H1 (cell line): ENCODE measurements at regions not wholly inside any gene's neighbourhood (a gene's known extent, or its start where the extent isn't known, plus 50 kb on each side); places are given as distances from the start of the nearest gene placed in this dataset.
"Not testable (repeated sequence)": the region's sequence is repeated elsewhere in the genome, so short reads cannot be mapped to it uniquely, and the experiment has no call there.

Experiments used
- CTCF ChIA-PET: fragments of 300-600 bp; sonication (Branson Sonifier 250); formaldehyde crosslinking; loops from one replicate; lab custom pipeline; 2021; ENCODE audit not compliant: partially characterized antibody; lab: Charles Lee
- POLR2A ChIA-PET: fragments of 300-600 bp; sonication (Branson Sonifier 250); formaldehyde crosslinking; loops from one replicate; lab custom pipeline; 2021; ENCODE audit warnings: inconsistent platforms; ENCODE audit not compliant: partially characterized antibody; lab: Charles Lee
- DNase-seq, 2 experiments: peaks; one replicate each; pipeline versions ENCODE4 v3.0.0 to v3.0.0-alpha.2; 2010 to 2022; ENCODE audit warnings: low spot score in 2 of 2, low read depth in 1 of 2, mixed read lengths in 1 of 2
- FAIRE-seq: peaks from 2 replicates; lab custom pipeline; 2011; peaks lifted over from hg19 to GRCh38; lab: Jason Lieb, UNC
- H2AFZ ChIP-seq: 2 replicates; pipeline ENCODE4 v1.8.1; 2012; ENCODE audit warnings: low read length, inconsistent platforms
- H2AK5ac ChIP-seq: 2 replicates; pipeline ENCODE4 v1.6.1; 2013; ENCODE audit warnings: low read depth, low read length
- H2BK120ac ChIP-seq: replicated peaks from 2 replicates; pipeline ENCODE3; 2013; ENCODE audit warnings: low read depth, low read length, inconsistent platforms
- H2BK12ac ChIP-seq: 2 replicates; pipeline ENCODE4 v1.6.1; 2013; ENCODE audit warnings: low read depth, low read length
- H2BK15ac ChIP-seq: 2 replicates; pipeline ENCODE4 v1.6.1; 2013; ENCODE audit warnings: low read length
- H2BK20ac ChIP-seq: 2 replicates; pipeline ENCODE4 v1.6.1; 2013; ENCODE audit warnings: low read length
- H2BK5ac ChIP-seq: 2 replicates; pipeline ENCODE4 v1.6.1; 2013; ENCODE audit warnings: low read depth, low read length
- H3K14ac ChIP-seq: 2 replicates; pipeline ENCODE4 v1.6.1; 2013; ENCODE audit warnings: inconsistent platforms; ENCODE audit not compliant: insufficient read length
- H3K18ac ChIP-seq: 2 replicates; pipeline ENCODE4 v1.6.1; 2013; ENCODE audit warnings: low read length; ENCODE audit errors: extremely low read depth
- H3K23ac ChIP-seq: 2 replicates; pipeline ENCODE4 v1.6.1; 2013; ENCODE audit warnings: inconsistent platforms; ENCODE audit not compliant: insufficient read length
- H3K23me2 ChIP-seq: 2 replicates; pipeline ENCODE4 v1.6.1; 2013; ENCODE audit warnings: low read depth, low read length
- H3K27ac ChIP-seq: 2 replicates; pipeline ENCODE4 v1.6.1; 2011; ENCODE audit warnings: low read depth, low read length, inconsistent platforms
- H3K27me3 ChIP-seq, 4 experiments: replicated peaks in 1 of 4; 1 replicate in 1 of 4; 2 replicates in 3 of 4; pipeline versions ENCODE4 v1.6.1 to v1.8.1; 2011 to 2013; ENCODE audit warnings: low read length in 3 of 4, mild to moderate bottlenecking in 3 of 4, inconsistent platforms in 2 of 4, mixed read lengths in 2 of 4, moderate library complexity in 1 of 4; ENCODE audit not compliant: control insufficient read depth in 3 of 4, insufficient read depth in 3 of 4; ENCODE audit errors: extremely low read depth in 1 of 4
- H3K36me3 ChIP-seq, 4 experiments: 2 replicates each; pipeline versions ENCODE4 v1.6.1 to v1.8.1; 2011 to 2013; ENCODE audit warnings: mild to moderate bottlenecking in 4 of 4, low read length in 3 of 4, moderate library complexity in 2 of 4, control low read depth in 1 of 4, inconsistent platforms in 1 of 4; ENCODE audit not compliant: insufficient read depth in 4 of 4, control insufficient read depth in 2 of 4
- H3K4ac ChIP-seq: replicated peaks from 2 replicates; pipeline ENCODE3; 2013; ENCODE audit warnings: low read length, low read depth, mixed read lengths, inconsistent platforms; ENCODE audit not compliant: insufficient read length
- H3K4me1 ChIP-seq, 4 experiments: replicated peaks in 1 of 4; 1 replicate in 1 of 4; 2 replicates in 3 of 4; pipeline versions ENCODE4 v1.6.1 to v1.8.1; 2011 to 2013; ENCODE audit warnings: low read length in 3 of 4, inconsistent platforms in 2 of 4, mixed read lengths in 1 of 4; ENCODE audit not compliant: insufficient read depth in 4 of 4, control insufficient read depth in 3 of 4
- H3K4me2 ChIP-seq, 2 experiments: 2 replicates each; pipeline versions ENCODE4 v1.6.1 to v1.8.1; 2011 to 2013; ENCODE audit warnings: low read depth in 2 of 2, low read length in 2 of 2, control low read depth in 1 of 2, inconsistent platforms in 1 of 2, mild to moderate bottlenecking in 1 of 2; ENCODE audit not compliant: insufficient read depth in 1 of 2
- H3K4me3 ChIP-seq, 4 experiments: fragments of 200-600, 300-600 bp in 1 of 4; sonication (generic), shearing (Covaris generic), sonication (Bioruptor Twin) in 1 of 4; 2 replicates each; pipeline versions ENCODE4 v1.5.1 to v1.8.1; 2011 to 2016; ENCODE audit warnings: low read length in 4 of 4, low read depth in 3 of 4, control low read depth in 2 of 4, inconsistent platforms in 2 of 4, mild to moderate bottlenecking in 2 of 4, mixed read lengths in 1 of 4, moderate library complexity in 1 of 4; ENCODE audit not compliant: insufficient read depth in 2 of 4; ENCODE audit errors: extremely low read depth in 1 of 4
- H3K56ac ChIP-seq: replicated peaks from 2 replicates; pipeline ENCODE3; 2013; ENCODE audit warnings: low read depth, mild to moderate bottlenecking, mixed read lengths, low read length, inconsistent platforms; ENCODE audit not compliant: insufficient read length
- H3K79me1 ChIP-seq: 2 replicates; pipeline ENCODE4 v1.6.1; 2013; ENCODE audit warnings: low read depth, low read length, control low read depth
- H3K79me2 ChIP-seq, 2 experiments: 2 replicates each; pipeline versions ENCODE4 v1.6.1 to v1.8.1; 2012 to 2013; ENCODE audit warnings: low read length in 2 of 2, mild to moderate bottlenecking in 2 of 2, inconsistent platforms in 1 of 2; ENCODE audit not compliant: insufficient read depth in 2 of 2, control insufficient read depth in 1 of 2
- H3K9ac ChIP-seq, 4 experiments: replicated peaks in 1 of 4; 1 replicate in 1 of 4; 2 replicates in 3 of 4; pipeline versions ENCODE4 v1.6.1 to v1.8.1; 2011 to 2013; ENCODE audit warnings: low read depth in 3 of 4, low read length in 3 of 4, control low read depth in 2 of 4, mild to moderate bottlenecking in 2 of 4, moderate library complexity in 2 of 4, inconsistent platforms in 1 of 4; ENCODE audit errors: extremely low read depth in 1 of 4
- H3K9me3 ChIP-seq, 2 experiments: 2 replicates each; pipeline versions ENCODE4 v1.6.1 to v1.8.1; 2012 to 2013; ENCODE audit warnings: mild to moderate bottlenecking in 2 of 2, moderate library complexity in 2 of 2, control low read depth in 1 of 2, inconsistent platforms in 1 of 2, low read depth in 1 of 2, low read length in 1 of 2, mixed read lengths in 1 of 2; ENCODE audit not compliant: insufficient read depth in 2 of 2
- H4K20me1 ChIP-seq, 2 experiments: replicated peaks in 1 of 2; 2 replicates each; pipeline versions ENCODE3 to v1.8.1; 2011 to 2013; ENCODE audit warnings: inconsistent platforms in 2 of 2, low read length in 2 of 2, mild to moderate bottlenecking in 1 of 2; ENCODE audit not compliant: insufficient read depth in 2 of 2, control insufficient read depth in 1 of 2
- H4K5ac ChIP-seq: 2 replicates; pipeline ENCODE4 v1.6.1; 2013; ENCODE audit warnings: low read length, low read depth, mixed read lengths, inconsistent platforms; ENCODE audit not compliant: insufficient read length
- H4K8ac ChIP-seq: 2 replicates; pipeline ENCODE4 v1.8.0; 2013; ENCODE audit warnings: mild to moderate bottlenecking, moderate library complexity, low read length, inconsistent platforms; ENCODE audit not compliant: insufficient read depth; ENCODE audit errors: extremely low read depth
- H4K91ac ChIP-seq: replicated peaks from 2 replicates; pipeline ENCODE3; 2013; ENCODE audit warnings: low read length, mixed read lengths, inconsistent platforms; ENCODE audit not compliant: insufficient read length
- WGBS, 2 experiments: shearing (Covaris generic) in 1 of 2; methylation state at CpG; one replicate each; pipeline versions ENCODE4 v1.1.6 to v1.1.7; 2013 to 2015; ENCODE audit warnings: low lambda C conversion rate in 2 of 2, mixed read lengths in 2 of 2, inconsistent platforms in 1 of 2, low coverage in 1 of 2, missing lambda C conversion rate in 1 of 2; ENCODE audit not compliant: insufficient replicate concordance in 2 of 2, insufficient coverage in 1 of 2, insufficient read length in 1 of 2; ENCODE audit errors: extremely low coverage in 1 of 2, missing lambda C conversion rate in 1 of 2; 5-methylcytosine and 5-hydroxymethylcytosine counted together

- POLR2A ChIA-PET, H2BK15ac ChIP-seq, H4K91ac ChIP-seq, DNase-seq, H3K9ac ChIP-seq, H3K79me1 ChIP-seq, H2AFZ ChIP-seq, H4K5ac ChIP-seq, H3K4me3 ChIP-seq, H2BK20ac ChIP-seq, FAIRE-seq, CTCF ChIA-PET, H3K4ac ChIP-seq, H2BK12ac ChIP-seq, H3K23me2 ChIP-seq, H3K18ac ChIP-seq, H3K4me2 ChIP-seq, H2BK120ac ChIP-seq, H4K8ac ChIP-seq, H2BK5ac ChIP-seq, H3K79me2 ChIP-seq, H3K36me3 ChIP-seq, H3K27me3 ChIP-seq, H3K56ac ChIP-seq, H4K20me1 ChIP-seq, H3K14ac ChIP-seq, H3K27ac ChIP-seq, H3K4me1 ChIP-seq, H2AK5ac ChIP-seq, H3K23ac ChIP-seq: not testable (repeated sequence)
- 95% methylated on average over 15 of the region's 83 CpGs; no CpG with 5 or more reads in 1 of the 2 experiments for WGBS, 2 experiments
- H3K9me3 ChIP-seq: peaks cover 9 to 37% of the 10 kb centered on the region in 2 experiments; a peak in 3 of 4 replicates
Measured at GRCh38 chr16:34014841-34015820, 555.7 kb downstream of the TP53TG3F start.

DNA sequence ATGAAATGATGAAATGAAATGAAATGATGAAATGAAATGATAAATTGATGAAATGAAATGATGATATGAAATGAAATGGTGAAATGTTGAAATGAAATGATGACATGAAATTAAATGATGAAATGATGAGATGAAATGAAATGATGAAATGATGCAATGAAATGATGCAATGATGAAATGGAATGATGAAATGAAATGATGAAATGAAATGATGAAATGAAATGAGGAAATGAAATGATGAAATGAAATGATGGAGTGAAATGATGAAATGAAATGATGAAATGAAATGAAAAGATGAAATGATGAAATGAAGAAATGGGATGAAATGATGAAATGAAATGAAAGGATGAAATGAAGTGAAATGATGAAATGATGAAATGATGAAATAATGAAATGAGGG lies 558.9 kb downstream of the TP53TG3F start:
- H4K5ac ChIP-seq, H3K36me3 ChIP-seq, H2BK120ac ChIP-seq, POLR2A ChIA-PET, H3K4me1 ChIP-seq, H3K56ac ChIP-seq, H4K8ac ChIP-seq, H3K4ac ChIP-seq, H4K20me1 ChIP-seq, H3K23ac ChIP-seq, H3K23me2 ChIP-seq, H3K18ac ChIP-seq, H3K14ac ChIP-seq, H2BK20ac ChIP-seq, H3K27me3 ChIP-seq, H3K79me2 ChIP-seq, H3K79me1 ChIP-seq, H2BK5ac ChIP-seq, H3K4me2 ChIP-seq, H2AFZ ChIP-seq, H3K9ac ChIP-seq, H4K91ac ChIP-seq, FAIRE-seq, H2BK12ac ChIP-seq, DNase-seq, CTCF ChIA-PET, H2BK15ac ChIP-seq, H3K27ac ChIP-seq, H2AK5ac ChIP-seq, H3K4me3 ChIP-seq: not testable (repeated sequence)
- peaks cover 9 to 40% of the 10 kb centered on the region in 2 experiments; a peak in 3 of 4 replicates for H3K9me3 ChIP-seq
